ENCODE measurements at regions not wholly inside any gene's neighbourhood (a gene's known extent, or its start where the extent isn't known, plus 50 kb on each side); places are given as distances from the start of the nearest gene placed in this dataset.

GRCh38 chr1:172742599-172743500, 83.9 kb downstream of the FASLG start:
- TF ChIP-seq ZBTB33 (IDR thresholded peaks at IDR 0.05; ENCODE audit: extremely low read depth, insufficient replicate concordance, low read length) = no peak
- TF ChIP-seq CTCF (IDR thresholded peaks at IDR 0.05 in 2 of 3, conservative IDR thresholded peaks at IDR 0.05 in 1 of 3; ENCODE audit: borderline replicate concordance in 1 of 3, insufficient read depth in 1 of 3, low read depth in 2 of 3, low read length in 2 of 3) = peak; percentile 63 to 80 (median 67)
- TF ChIP-seq SRF (IDR thresholded peaks at IDR 0.05; ENCODE audit: low read depth) = 0 out of 2 replicates have a peak, but pooled peaks have one; percentile 33
- peak; percentile 65 for TF ChIP-seq EGR1 (IDR thresholded peaks at IDR 0.05; ENCODE audit: low read depth)
- TF ChIP-seq CBX3 (IDR thresholded peaks at IDR 0.05; ENCODE audit: low read depth) = peak; percentile 83
- TF ChIP-seq RAD21 (IDR thresholded peaks at IDR 0.05; ENCODE audit: low read depth) = peak; percentile 92
- no peak for TF ChIP-seq SP1 (IDR thresholded peaks at IDR 0.05; ENCODE audit: low read depth)
- peak; percentile 60 for TF ChIP-seq MAX (IDR thresholded peaks at IDR 0.05)
- RAD21 ChIA-PET (ENCODE audit: low non-redundant PET in 1 of 2, low total read pairs in 2 of 2, uncharacterized antibody in 2 of 2, unreplicated experiment in 2 of 2) = no interaction called here
- peaks cover 21 to 29% of the 10 kb centered on the region in 2 experiments for H3K4me1 ChIP-seq (ENCODE audit: control insufficient read depth in 1 of 2, insufficient read depth in 2 of 2, low read length in 2 of 2)
- BruUV-seq (replicated peaks) = no TSS peak
- no peak overlapping the region for H3K4me3 ChIP-seq (replicated peaks in 1 of 2; ENCODE audit: low read depth in 1 of 2, low read length in 2 of 2)
- intact Hi-C loops (cut with micrococcal nuclease) = loop anchor here (10.0 kb wide), 3 partner anchors 1332 to 2002 kb away; no protein-coding TSS in a partner anchor
- no peaks in the 10 kb centered on the region for H3K79me2 ChIP-seq (ENCODE audit: insufficient read depth, low read length)
- H3K9ac ChIP-seq (ENCODE audit: low read length) = no peak overlapping the region
- DNase-seq (ENCODE audit: low read depth, low spot score) (peak; percentile 49), ATAC-seq (peak; percentile 32)
- POLR2A ChIA-PET = no interaction called here
- no peak overlapping the region for H3K4me2 ChIP-seq (ENCODE audit: low read length)
- H3K27me3 ChIP-seq (ENCODE audit: insufficient read depth, low read length) = no peaks in the 10 kb centered on the region
- H3K36me3 ChIP-seq (ENCODE audit: control insufficient read depth in 1 of 2, insufficient read depth in 2 of 2, low read length in 2 of 2) = no peaks in the 10 kb centered on the region; a peak in 1 of 4 replicates
- H3K9me2 ChIP-seq (ENCODE audit: insufficient read depth) = no peaks in the 10 kb centered on the region; the same call in 1 of the 2 replicates
- H3K27ac ChIP-seq (ENCODE audit: low read depth, low read length) = no peak overlapping the region
- H3K9me3 ChIP-seq (ENCODE audit: control insufficient read depth in 1 of 2, insufficient read depth in 1 of 2, low read depth in 1 of 2, low read length in 2 of 2) = no peaks in the 10 kb centered on the region
- CTCF ChIA-PET = interaction anchor here (0.6 to 4.2 kb wide), 7 partner anchors 9 to 1522 kb away, joined by 3 to 57 read pairs (median 3); no protein-coding TSS in a partner anchor
- H4K20me1 ChIP-seq (ENCODE audit: insufficient read depth) = no peaks in the 10 kb centered on the region
- peak overlapping the region; percentile 47 for H2AFZ ChIP-seq (ENCODE audit: low read depth, low read length, poor library complexity, severe bottlenecking)
